Loucy (cell line): ENCODE measurements at regions not wholly inside any gene's neighbourhood (a gene's known extent, or its start where the extent isn't known, plus 50 kb on each side); places are given as distances from the start of the nearest gene placed in this dataset.

ENCODE experiments used
- CTCF ChIP-seq: fragments of 200-600 bp; sonication (generic); conservative IDR thresholded peaks from 2 replicates; pipeline ENCODE4 v1.5.1; 2014; ENCODE audit warnings: mild to moderate bottlenecking, antibody characterized with exemption, low read length
- EZH2phosphoT487 ChIP-seq: fragments of 200-600 bp; IDR thresholded peaks from 2 replicates; pipeline ENCODE4 v1.6.1; 2018; ENCODE audit warnings: antibody characterized with exemption, mild to moderate bottlenecking, moderate library complexity, borderline replicate concordance

GRCh38 chr18:45551142-45551815 is 64.0 kb upstream of the SLC14A2 start:
- TF ChIP-seq CTCF (no peak), EZH2phosphoT487 (no peak)
